Mammary epithelial cell (primary cell): ENCODE measurements at regions not wholly inside any gene's neighbourhood (a gene's known extent, or its start where the extent isn't known, plus 50 kb on each side); places are given as distances from the start of the nearest gene placed in this dataset.
"Not testable (repeated sequence)": the region's sequence is repeated elsewhere in the genome, so short reads cannot be mapped to it uniquely, and the experiment has no call there.

ENCODE experiments used
- EZH2 ChIP-seq: IDR thresholded peaks from 2 replicates; pipeline ENCODE4 v1.6.1; 2012; ENCODE audit warnings: low read length, inconsistent platforms, borderline replicate concordance
- TF ChIP-seq, protein P1 (sequence below), 2 donors: IDR thresholded peaks in 1 of 2; conservative IDR thresholded peaks in 1 of 2; 2 replicates each; pipeline ENCODE4 v1.5.1; 2011 to 2012; ENCODE audit warnings: inconsistent platforms in 2 of 2, low read length in 2 of 2, mild to moderate bottlenecking in 2 of 2, control low read depth in 1 of 2, low read depth in 1 of 2; ENCODE audit not compliant: insufficient read depth in 1 of 2; ENCODE audit errors: extremely low read depth in 1 of 2

GRCh38 chrX:74031527-74031926 is 179.0 kb upstream of the XIST start:
- TF ChIP-seq, protein P1, sequence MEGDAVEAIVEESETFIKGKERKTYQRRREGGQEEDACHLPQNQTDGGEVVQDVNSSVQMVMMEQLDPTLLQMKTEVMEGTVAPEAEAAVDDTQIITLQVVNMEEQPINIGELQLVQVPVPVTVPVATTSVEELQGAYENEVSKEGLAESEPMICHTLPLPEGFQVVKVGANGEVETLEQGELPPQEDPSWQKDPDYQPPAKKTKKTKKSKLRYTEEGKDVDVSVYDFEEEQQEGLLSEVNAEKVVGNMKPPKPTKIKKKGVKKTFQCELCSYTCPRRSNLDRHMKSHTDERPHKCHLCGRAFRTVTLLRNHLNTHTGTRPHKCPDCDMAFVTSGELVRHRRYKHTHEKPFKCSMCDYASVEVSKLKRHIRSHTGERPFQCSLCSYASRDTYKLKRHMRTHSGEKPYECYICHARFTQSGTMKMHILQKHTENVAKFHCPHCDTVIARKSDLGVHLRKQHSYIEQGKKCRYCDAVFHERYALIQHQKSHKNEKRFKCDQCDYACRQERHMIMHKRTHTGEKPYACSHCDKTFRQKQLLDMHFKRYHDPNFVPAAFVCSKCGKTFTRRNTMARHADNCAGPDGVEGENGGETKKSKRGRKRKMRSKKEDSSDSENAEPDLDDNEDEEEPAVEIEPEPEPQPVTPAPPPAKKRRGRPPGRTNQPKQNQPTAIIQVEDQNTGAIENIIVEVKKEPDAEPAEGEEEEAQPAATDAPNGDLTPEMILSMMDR (conservative IDR thresholded peaks at IDR 0.05 in 1 of 2, IDR thresholded peaks at IDR 0.05 in 1 of 2; ENCODE audit: extremely low read depth in 1 of 2, insufficient read depth in 1 of 2, low read depth in 1 of 2, low read length in 2 of 2), result not testable (repeated sequence)
- TF ChIP-seq EZH2, result not testable (repeated sequence)
